ENCODE measurements at regions not wholly inside any gene's neighbourhood (a gene's known extent, or its start where the extent isn't known, plus 50 kb on each side); places are given as distances from the start of the nearest gene placed in this dataset.

- TF ChIP-seq, protein P1, sequence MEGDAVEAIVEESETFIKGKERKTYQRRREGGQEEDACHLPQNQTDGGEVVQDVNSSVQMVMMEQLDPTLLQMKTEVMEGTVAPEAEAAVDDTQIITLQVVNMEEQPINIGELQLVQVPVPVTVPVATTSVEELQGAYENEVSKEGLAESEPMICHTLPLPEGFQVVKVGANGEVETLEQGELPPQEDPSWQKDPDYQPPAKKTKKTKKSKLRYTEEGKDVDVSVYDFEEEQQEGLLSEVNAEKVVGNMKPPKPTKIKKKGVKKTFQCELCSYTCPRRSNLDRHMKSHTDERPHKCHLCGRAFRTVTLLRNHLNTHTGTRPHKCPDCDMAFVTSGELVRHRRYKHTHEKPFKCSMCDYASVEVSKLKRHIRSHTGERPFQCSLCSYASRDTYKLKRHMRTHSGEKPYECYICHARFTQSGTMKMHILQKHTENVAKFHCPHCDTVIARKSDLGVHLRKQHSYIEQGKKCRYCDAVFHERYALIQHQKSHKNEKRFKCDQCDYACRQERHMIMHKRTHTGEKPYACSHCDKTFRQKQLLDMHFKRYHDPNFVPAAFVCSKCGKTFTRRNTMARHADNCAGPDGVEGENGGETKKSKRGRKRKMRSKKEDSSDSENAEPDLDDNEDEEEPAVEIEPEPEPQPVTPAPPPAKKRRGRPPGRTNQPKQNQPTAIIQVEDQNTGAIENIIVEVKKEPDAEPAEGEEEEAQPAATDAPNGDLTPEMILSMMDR (conservative IDR thresholded peaks at IDR 0.05; ENCODE audit: low read length), result no peak
- TF ChIP-seq EZH2phosphoT487 (IDR thresholded peaks at IDR 0.05; ENCODE audit: borderline replicate concordance), result no peak
Observed at GRCh38 chr9:118038713-118039112, 334.5 kb downstream of the TLR4 start.
